Mammary epithelial cell (primary cell): ENCODE measurements at regions not wholly inside any gene's neighbourhood (a gene's known extent, or its start where the extent isn't known, plus 50 kb on each side); places are given as distances from the start of the nearest gene placed in this dataset.

Source experiments
- EZH2 ChIP-seq: IDR thresholded peaks from 2 replicates; pipeline ENCODE4 v1.6.1; 2012; ENCODE audit warnings: low read length, inconsistent platforms, borderline replicate concordance
- TF ChIP-seq, protein P1 (sequence below), 2 donors: IDR thresholded peaks in 1 of 2; conservative IDR thresholded peaks in 1 of 2; 2 replicates each; pipeline ENCODE4 v1.5.1; 2011 to 2012; ENCODE audit warnings: inconsistent platforms in 2 of 2, low read length in 2 of 2, mild to moderate bottlenecking in 2 of 2, control low read depth in 1 of 2, low read depth in 1 of 2; ENCODE audit not compliant: insufficient read depth in 1 of 2; ENCODE audit errors: extremely low read depth in 1 of 2

- TF ChIP-seq, protein P1, sequence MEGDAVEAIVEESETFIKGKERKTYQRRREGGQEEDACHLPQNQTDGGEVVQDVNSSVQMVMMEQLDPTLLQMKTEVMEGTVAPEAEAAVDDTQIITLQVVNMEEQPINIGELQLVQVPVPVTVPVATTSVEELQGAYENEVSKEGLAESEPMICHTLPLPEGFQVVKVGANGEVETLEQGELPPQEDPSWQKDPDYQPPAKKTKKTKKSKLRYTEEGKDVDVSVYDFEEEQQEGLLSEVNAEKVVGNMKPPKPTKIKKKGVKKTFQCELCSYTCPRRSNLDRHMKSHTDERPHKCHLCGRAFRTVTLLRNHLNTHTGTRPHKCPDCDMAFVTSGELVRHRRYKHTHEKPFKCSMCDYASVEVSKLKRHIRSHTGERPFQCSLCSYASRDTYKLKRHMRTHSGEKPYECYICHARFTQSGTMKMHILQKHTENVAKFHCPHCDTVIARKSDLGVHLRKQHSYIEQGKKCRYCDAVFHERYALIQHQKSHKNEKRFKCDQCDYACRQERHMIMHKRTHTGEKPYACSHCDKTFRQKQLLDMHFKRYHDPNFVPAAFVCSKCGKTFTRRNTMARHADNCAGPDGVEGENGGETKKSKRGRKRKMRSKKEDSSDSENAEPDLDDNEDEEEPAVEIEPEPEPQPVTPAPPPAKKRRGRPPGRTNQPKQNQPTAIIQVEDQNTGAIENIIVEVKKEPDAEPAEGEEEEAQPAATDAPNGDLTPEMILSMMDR (conservative IDR thresholded peaks at IDR 0.05 in 1 of 2, IDR thresholded peaks at IDR 0.05 in 1 of 2; ENCODE audit: extremely low read depth in 1 of 2, insufficient read depth in 1 of 2, low read depth in 1 of 2, low read length in 2 of 2): no peak
- TF ChIP-seq EZH2: no peak
These were observed 372.3 kb downstream of the MIAT start for GRCh38 chr22:27029584-27030130.
